ENCODE measurements at regions not wholly inside any gene's neighbourhood (a gene's known extent, or its start where the extent isn't known, plus 50 kb on each side); places are given as distances from the start of the nearest gene placed in this dataset.

DNA sequence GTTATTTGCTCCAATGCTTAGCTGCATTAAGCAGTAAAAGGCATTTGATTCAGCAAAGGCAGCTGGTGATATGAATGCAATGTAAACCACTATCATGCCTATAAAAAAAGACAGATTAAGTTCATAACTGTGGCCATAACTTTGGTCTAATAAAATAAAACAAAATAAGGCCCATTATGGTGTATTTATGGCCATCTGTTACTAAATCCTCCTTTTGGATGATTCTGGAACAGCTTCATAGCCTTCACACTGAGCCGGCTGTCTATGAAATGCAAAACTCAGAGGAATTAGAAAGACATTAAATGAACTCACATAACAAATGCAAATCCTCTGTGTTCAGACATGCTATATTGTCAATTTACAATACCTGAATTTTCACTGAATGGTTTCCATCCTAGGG lies 223.7 kb upstream of the FAT4 start:
- no peaks in the 10 kb centered on the region for H3K36me3 ChIP-seq
- DNase-seq (no peak), ATAC-seq (no peak)
- no peaks in the 10 kb centered on the region for H3K4me1 ChIP-seq
- H3K27me3 ChIP-seq = no peaks in the 10 kb centered on the region
- intact Hi-C loops (cut with DNase I) = no loop called here
- H3K27ac ChIP-seq = no peak overlapping the region
- no peaks in the 10 kb centered on the region for H3K9me3 ChIP-seq
- TF ChIP-seq, protein P1, sequence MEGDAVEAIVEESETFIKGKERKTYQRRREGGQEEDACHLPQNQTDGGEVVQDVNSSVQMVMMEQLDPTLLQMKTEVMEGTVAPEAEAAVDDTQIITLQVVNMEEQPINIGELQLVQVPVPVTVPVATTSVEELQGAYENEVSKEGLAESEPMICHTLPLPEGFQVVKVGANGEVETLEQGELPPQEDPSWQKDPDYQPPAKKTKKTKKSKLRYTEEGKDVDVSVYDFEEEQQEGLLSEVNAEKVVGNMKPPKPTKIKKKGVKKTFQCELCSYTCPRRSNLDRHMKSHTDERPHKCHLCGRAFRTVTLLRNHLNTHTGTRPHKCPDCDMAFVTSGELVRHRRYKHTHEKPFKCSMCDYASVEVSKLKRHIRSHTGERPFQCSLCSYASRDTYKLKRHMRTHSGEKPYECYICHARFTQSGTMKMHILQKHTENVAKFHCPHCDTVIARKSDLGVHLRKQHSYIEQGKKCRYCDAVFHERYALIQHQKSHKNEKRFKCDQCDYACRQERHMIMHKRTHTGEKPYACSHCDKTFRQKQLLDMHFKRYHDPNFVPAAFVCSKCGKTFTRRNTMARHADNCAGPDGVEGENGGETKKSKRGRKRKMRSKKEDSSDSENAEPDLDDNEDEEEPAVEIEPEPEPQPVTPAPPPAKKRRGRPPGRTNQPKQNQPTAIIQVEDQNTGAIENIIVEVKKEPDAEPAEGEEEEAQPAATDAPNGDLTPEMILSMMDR (IDR thresholded peaks at IDR 0.05) = no peak
- no peak overlapping the region for H3K4me3 ChIP-seq

DNA sequence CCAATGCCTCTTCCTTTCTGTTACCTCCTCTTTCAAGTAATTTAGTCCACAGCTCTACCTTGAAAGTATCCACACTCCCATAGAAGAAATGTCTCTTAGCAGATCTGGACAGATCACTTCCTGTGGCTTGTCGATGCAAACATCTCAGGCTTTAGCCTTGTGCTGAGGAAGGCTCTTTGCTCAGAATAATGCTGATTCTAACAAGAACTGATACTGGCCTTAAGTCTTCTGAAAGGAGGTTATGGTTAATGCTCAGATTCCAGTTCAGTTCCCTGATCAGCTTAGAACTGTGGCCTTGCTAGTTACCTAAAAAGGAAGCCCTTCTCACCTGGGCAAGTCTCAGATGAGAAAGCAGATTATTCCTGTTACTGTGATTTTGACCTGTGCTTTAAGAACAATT lies 230.1 kb upstream of the FAT4 start:
- intact Hi-C loops (cut with DNase I) = no loop called here

DNA sequence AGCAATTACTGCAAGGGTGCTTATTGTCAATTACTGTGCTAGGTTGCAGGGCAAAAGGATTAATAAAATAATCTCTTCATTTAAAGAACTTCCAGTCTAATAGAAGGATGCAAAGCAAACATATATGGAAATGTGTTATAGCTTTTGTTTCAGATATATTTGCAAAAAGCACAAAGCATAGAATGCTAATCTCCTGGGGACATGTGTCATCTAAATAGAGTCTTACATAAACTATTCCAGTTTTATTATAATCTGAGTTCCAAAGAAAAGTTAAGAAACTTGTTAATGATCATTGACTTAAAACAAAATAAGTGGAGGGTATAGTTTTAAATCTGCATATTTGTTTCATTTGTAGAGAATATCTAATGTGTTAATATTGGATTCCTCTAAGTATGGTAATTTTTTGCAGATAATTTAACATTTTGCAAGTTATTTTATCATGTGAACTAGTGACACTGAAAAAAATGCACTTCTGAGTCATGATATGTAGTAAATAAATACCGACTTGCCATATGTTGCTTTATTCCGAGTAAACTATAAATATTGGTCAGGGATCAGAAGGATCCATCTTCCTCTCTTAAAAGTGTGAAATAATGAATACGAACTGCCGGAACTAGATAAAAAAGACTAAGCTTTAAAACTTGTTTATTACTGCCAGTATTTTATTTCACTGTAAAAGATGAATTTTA lies 231.9 kb upstream of the FAT4 start:
- Histone ChIP-seq H3K4me1 (no peaks in the 10 kb centered on the region), H3K27me3 (no peaks in the 10 kb centered on the region), H3K27ac (no peak overlapping the region), H3K36me3 (no peaks in the 10 kb centered on the region), H3K4me3 (no peak overlapping the region), H3K9me3 (no peaks in the 10 kb centered on the region)
- intact Hi-C loops (cut with DNase I) = no loop called here
- ATAC-seq = no peak
- DNase-seq = no peak
- TF ChIP-seq, protein P1 (IDR thresholded peaks at IDR 0.05) = no peak

More for the DNA sequence above, 230.1 kb upstream of the FAT4 start:
- Histone ChIP-seq H3K36me3 (no peaks in the 10 kb centered on the region), H3K27me3 (no peaks in the 10 kb centered on the region), H3K9me3 (no peaks in the 10 kb centered on the region), H3K4me1 (no peaks in the 10 kb centered on the region), H3K4me3 (no peak overlapping the region), H3K27ac (no peak overlapping the region)
- no peak for ATAC-seq
- DNase-seq = no peak
- TF ChIP-seq, protein P1 (IDR thresholded peaks at IDR 0.05) = no peak

DNA sequence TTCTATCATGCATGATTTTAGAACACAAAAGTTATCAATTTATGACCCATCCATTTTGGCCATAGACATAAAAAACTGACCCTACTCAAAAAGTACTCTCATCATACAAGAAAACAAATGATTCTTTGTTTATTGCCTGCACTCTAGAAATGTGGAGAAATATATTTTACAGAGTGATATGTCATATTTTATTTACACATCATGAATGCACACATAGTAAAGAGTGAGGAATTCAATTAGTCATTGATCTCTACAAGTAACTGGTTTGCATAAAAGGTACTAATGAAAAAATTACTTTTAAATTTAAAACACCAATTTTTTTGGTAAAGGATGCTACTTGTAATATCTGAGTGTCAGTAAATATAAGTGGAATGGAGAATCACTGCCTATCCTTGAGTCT lies 242.5 kb upstream of the FAT4 start:
- TF ChIP-seq, protein P1 (IDR thresholded peaks at IDR 0.05) = no peak
- Histone ChIP-seq H3K4me1 (no peaks in the 10 kb centered on the region), H3K27me3 (no peaks in the 10 kb centered on the region), H3K9me3 (no peaks in the 10 kb centered on the region), H3K27ac (no peak overlapping the region), H3K4me3 (no peak overlapping the region), H3K36me3 (no peaks in the 10 kb centered on the region)
- DNase-seq (no peak), ATAC-seq (no peak)
- intact Hi-C loops (cut with DNase I) = no loop called here

DNA sequence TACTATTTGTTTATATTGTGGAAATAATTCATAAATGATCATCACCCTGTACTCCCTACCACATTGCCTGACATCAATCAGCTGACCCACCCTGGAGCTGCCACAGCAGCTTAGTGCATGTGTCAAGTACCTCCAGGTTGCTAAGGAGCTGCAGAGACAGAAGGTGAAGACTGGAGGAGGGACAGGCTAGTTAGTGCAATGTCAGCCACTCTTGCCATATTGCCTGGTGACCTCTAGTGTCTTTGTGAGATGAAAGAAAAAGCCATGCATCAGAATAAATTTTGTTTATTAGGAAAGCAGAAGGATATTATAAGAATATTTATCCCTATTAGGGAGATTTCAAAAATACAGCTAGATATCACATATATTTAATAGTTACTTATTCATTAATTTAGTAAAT lies 243.9 kb upstream of the FAT4 start:
- Histone ChIP-seq H3K27ac (no peak overlapping the region), H3K36me3 (no peaks in the 10 kb centered on the region), H3K27me3 (no peaks in the 10 kb centered on the region), H3K9me3 (no peaks in the 10 kb centered on the region), H3K4me1 (no peaks in the 10 kb centered on the region), H3K4me3 (no peak overlapping the region)
- intact Hi-C loops (cut with DNase I) = no loop called here
- no peak for DNase-seq
- ATAC-seq = peak; percentile 50
- TF ChIP-seq, protein P1 (IDR thresholded peaks at IDR 0.05) = no peak
